Panc1 (cell line): ENCODE measurements at regions not wholly inside any gene's neighbourhood (a gene's known extent, or its start where the extent isn't known, plus 50 kb on each side); places are given as distances from the start of the nearest gene placed in this dataset.

ENCODE experiments used
- ATAC-seq: fragments of 200-7000 bp; cut with Tn5 transposase; 2 replicates; pipeline ENCODE4 v1.9.1; 2020; ENCODE audit warnings: mild to moderate bottlenecking, moderate library complexity
- BruUV-seq: library from RNA; stranded (reverse); fragments of 400-500 nt; replicated peaks from 2 replicates; lab custom pipeline; 2021; lab: Mats Ljungman, UMichigan
- CTCF ChIA-PET: fragments of 300-600 bp; sonication (Branson Sonifier 250); formaldehyde crosslinking; loops from one replicate; lab custom pipeline; 2022; ENCODE audit warnings: antibody characterized with exemption; lab: Charles Lee
- POLR2A ChIA-PET: fragments of 300-600 bp; sonication (Branson Sonifier 250); formaldehyde crosslinking; loops from one replicate; lab custom pipeline; 2022; ENCODE audit warnings: antibody characterized with exemption; lab: Charles Lee
- DNase-seq: peaks from one replicate; pipeline ENCODE4 v3.0.0-alpha.2; 2010; ENCODE audit warnings: low read depth, low spot score
- H3K27ac ChIP-seq: 2 replicates; pipeline ENCODE4 v1.5.1; 2011; ENCODE audit warnings: mild to moderate bottlenecking, low read length, inconsistent platforms
- H3K27me3 ChIP-seq: fragments of 200-500 bp; sonication (Bioruptor generic); 2 replicates; pipeline ENCODE4 v1.6.0; 2014; ENCODE audit warnings: low read length, inconsistent platforms; ENCODE audit not compliant: control insufficient read depth, insufficient read depth
- H3K36me3 ChIP-seq: fragments of 200-500 bp; sonication (Bioruptor generic); 2 replicates; pipeline ENCODE4 v1.5.1; 2014; ENCODE audit warnings: inconsistent platforms, mild to moderate bottlenecking, low read length, moderate library complexity; ENCODE audit not compliant: control insufficient read depth, insufficient read depth
- H3K4me1 ChIP-seq: 2 replicates; pipeline ENCODE4 v1.5.1; 2011; ENCODE audit warnings: inconsistent platforms, mild to moderate bottlenecking, low read length, moderate library complexity; ENCODE audit not compliant: control insufficient read depth, insufficient read depth
- H3K4me3 ChIP-seq, 2 experiments: 2 replicates each; pipeline ENCODE4 v1.5.1; 2011 to 2012; ENCODE audit warnings: low read depth in 2 of 2, low read length in 2 of 2, mild to moderate bottlenecking in 2 of 2, inconsistent platforms in 1 of 2, moderate library complexity in 1 of 2
- H3K9me3 ChIP-seq: fragments of 200-500 bp; sonication (Bioruptor generic); 2 replicates; pipeline ENCODE4 v1.5.1; 2014; ENCODE audit warnings: low read depth, mild to moderate bottlenecking, inconsistent platforms, low read length, moderate library complexity; ENCODE audit not compliant: control insufficient read depth, insufficient read depth
- POLR2AphosphoS5 ChIP-seq: IDR thresholded peaks from 2 replicates; pipeline ENCODE4 v1.6.1; 2012; ENCODE audit warnings: mild to moderate bottlenecking, low read depth, low read length, moderate library complexity
- SIN3A ChIP-seq: IDR thresholded peaks from 2 replicates; pipeline ENCODE4 v1.6.1; 2012; ENCODE audit warnings: low read depth, mild to moderate bottlenecking, low read length, moderate library complexity, borderline replicate concordance; ENCODE audit not compliant: insufficient read depth
- TCF7L2 ChIP-seq: IDR thresholded peaks from 2 replicates; pipeline ENCODE4 v1.6.1; 2011; ENCODE audit warnings: mild to moderate bottlenecking, low read depth, low read length, inconsistent platforms
- in situ Hi-C: cut with HindIII; loops from 2 replicates; pipeline ENCODE4 v1.10.0; 2016; ENCODE audit warnings: low sequenced_read_pairs, low pct_unique_long_range_greater_than_20kb
- intact Hi-C: fragments of 100-400 bp; cut with micrococcal nuclease; formaldehyde crosslinking; loops from one replicate; pipeline ENCODE4 v1.10.0; 2022; ENCODE audit not compliant: unreplicated experiment
- TF ChIP-seq, protein P1 (sequence below): fragments of 450-650 bp; IDR thresholded peaks from 2 replicates; pipeline ENCODE4 v1.5.1; 2017; ENCODE audit warnings: mild to moderate bottlenecking
- TF ChIP-seq, protein P2 (sequence below), 2 experiments: IDR thresholded peaks; 2 replicates each; pipeline ENCODE4 v1.6.1; 2011 to 2012; ENCODE audit warnings: low read depth in 2 of 2, control low read depth in 1 of 2, low read length in 1 of 2, mild to moderate bottlenecking in 1 of 2, moderate library complexity in 1 of 2; ENCODE audit not compliant: insufficient read depth in 1 of 2

DNA sequence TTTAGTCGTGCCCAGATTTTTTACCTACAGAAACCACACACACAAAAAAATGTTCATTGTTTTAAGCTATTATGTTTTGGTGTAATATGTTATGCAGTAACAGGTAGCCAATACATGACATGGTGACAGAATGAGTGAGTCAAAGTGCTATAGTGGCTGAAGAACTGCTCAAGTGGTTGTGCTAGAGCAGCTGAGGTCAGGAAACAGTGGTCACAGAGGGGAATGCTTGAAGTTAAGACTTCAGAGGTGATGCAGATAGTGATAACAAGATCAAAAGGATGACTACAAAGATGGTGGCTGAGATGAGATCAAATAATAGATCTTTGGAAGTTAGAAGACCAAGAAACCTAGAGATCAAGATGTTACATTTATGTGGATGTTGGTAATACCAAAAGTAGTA, 174.3 kb downstream of the KCNE4 start:
- Histone ChIP-seq H3K27me3 (no peaks in the 10 kb centered on the region), H3K27ac (no peak overlapping the region), H3K36me3 (no peaks in the 10 kb centered on the region), H3K9me3 (no peaks in the 10 kb centered on the region), H3K4me3 (no peak overlapping the region), H3K4me1 (no peaks in the 10 kb centered on the region)
- in situ Hi-C loops: no loop called here
- no peak for ATAC-seq
- ChIA-PET CTCF (no interaction called here), POLR2A (no interaction called here)
- TF ChIP-seq SIN3A (no peak), TCF7L2 (no peak), POLR2AphosphoS5 (no peak)
- TF ChIP-seq, protein P1, sequence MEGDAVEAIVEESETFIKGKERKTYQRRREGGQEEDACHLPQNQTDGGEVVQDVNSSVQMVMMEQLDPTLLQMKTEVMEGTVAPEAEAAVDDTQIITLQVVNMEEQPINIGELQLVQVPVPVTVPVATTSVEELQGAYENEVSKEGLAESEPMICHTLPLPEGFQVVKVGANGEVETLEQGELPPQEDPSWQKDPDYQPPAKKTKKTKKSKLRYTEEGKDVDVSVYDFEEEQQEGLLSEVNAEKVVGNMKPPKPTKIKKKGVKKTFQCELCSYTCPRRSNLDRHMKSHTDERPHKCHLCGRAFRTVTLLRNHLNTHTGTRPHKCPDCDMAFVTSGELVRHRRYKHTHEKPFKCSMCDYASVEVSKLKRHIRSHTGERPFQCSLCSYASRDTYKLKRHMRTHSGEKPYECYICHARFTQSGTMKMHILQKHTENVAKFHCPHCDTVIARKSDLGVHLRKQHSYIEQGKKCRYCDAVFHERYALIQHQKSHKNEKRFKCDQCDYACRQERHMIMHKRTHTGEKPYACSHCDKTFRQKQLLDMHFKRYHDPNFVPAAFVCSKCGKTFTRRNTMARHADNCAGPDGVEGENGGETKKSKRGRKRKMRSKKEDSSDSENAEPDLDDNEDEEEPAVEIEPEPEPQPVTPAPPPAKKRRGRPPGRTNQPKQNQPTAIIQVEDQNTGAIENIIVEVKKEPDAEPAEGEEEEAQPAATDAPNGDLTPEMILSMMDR: no peak
- TF ChIP-seq, protein P2, sequence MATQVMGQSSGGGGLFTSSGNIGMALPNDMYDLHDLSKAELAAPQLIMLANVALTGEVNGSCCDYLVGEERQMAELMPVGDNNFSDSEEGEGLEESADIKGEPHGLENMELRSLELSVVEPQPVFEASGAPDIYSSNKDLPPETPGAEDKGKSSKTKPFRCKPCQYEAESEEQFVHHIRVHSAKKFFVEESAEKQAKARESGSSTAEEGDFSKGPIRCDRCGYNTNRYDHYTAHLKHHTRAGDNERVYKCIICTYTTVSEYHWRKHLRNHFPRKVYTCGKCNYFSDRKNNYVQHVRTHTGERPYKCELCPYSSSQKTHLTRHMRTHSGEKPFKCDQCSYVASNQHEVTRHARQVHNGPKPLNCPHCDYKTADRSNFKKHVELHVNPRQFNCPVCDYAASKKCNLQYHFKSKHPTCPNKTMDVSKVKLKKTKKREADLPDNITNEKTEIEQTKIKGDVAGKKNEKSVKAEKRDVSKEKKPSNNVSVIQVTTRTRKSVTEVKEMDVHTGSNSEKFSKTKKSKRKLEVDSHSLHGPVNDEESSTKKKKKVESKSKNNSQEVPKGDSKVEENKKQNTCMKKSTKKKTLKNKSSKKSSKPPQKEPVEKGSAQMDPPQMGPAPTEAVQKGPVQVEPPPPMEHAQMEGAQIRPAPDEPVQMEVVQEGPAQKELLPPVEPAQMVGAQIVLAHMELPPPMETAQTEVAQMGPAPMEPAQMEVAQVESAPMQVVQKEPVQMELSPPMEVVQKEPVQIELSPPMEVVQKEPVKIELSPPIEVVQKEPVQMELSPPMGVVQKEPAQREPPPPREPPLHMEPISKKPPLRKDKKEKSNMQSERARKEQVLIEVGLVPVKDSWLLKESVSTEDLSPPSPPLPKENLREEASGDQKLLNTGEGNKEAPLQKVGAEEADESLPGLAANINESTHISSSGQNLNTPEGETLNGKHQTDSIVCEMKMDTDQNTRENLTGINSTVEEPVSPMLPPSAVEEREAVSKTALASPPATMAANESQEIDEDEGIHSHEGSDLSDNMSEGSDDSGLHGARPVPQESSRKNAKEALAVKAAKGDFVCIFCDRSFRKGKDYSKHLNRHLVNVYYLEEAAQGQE (IDR thresholded peaks at IDR 0.05; ENCODE audit: insufficient read depth in 1 of 2, low read depth in 2 of 2, low read length in 1 of 2): no peak
- intact Hi-C loops: no loop called here
- BruUV-seq: no TSS peak
- DNase-seq: no peak

DNA sequence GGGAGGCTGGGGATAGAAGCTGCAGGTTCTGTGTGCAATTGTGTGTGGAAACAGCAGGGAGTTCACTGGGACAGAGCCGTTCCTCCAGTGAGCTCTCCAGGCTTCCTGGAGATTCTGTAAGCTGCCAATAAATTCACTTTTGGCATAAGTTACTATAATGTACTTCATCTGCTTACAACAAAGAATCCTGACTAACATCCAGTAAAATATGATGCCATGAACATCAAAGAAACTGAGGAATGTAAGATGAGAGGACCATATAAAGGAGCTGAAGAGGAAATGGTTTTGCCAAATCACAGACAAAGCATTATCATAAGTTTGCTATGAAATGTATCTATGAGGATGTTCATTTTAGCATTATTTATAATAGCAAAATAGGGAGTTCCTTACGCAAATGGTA, 175.3 kb downstream of the KCNE4 start:
- H3K27ac ChIP-seq: no peak overlapping the region
- TF ChIP-seq SIN3A (no peak), TCF7L2 (no peak), POLR2AphosphoS5 (no peak)
- TF ChIP-seq, protein P2 (IDR thresholded peaks at IDR 0.05; ENCODE audit: insufficient read depth in 1 of 2, low read depth in 2 of 2, low read length in 1 of 2): no peak
- TF ChIP-seq, protein P1: no peak
- DNase-seq: no peak
- no peaks in the 10 kb centered on the region for H3K36me3 ChIP-seq
- in situ Hi-C loops (no loop called here), intact Hi-C loops (no loop called here)
- no peaks in the 10 kb centered on the region for H3K9me3 ChIP-seq
- no peak overlapping the region for H3K4me3 ChIP-seq
- ChIA-PET POLR2A (no interaction called here), CTCF (no interaction called here)
- no peaks in the 10 kb centered on the region for H3K4me1 ChIP-seq
- no TSS peak for BruUV-seq
- no peak for ATAC-seq
- H3K27me3 ChIP-seq: no peaks in the 10 kb centered on the region
